TTC549 (cell line): ENCODE measurements at regions not wholly inside any gene's neighbourhood (a gene's known extent, or its start where the extent isn't known, plus 50 kb on each side); places are given as distances from the start of the nearest gene placed in this dataset.

Experiments used
- FAIRE-seq: peaks from 2 replicates; lab custom pipeline; 2012; peaks lifted over from hg19 to GRCh38; lab: Jason Lieb, UNC

GRCh38 chr16:51418258-51418657, 267.2 kb upstream of the SALL1 start:
- FAIRE-seq = no peak

GRCh38 chr16:51416926-51417325, 265.9 kb upstream of the SALL1 start:
- no peak for FAIRE-seq

DNA sequence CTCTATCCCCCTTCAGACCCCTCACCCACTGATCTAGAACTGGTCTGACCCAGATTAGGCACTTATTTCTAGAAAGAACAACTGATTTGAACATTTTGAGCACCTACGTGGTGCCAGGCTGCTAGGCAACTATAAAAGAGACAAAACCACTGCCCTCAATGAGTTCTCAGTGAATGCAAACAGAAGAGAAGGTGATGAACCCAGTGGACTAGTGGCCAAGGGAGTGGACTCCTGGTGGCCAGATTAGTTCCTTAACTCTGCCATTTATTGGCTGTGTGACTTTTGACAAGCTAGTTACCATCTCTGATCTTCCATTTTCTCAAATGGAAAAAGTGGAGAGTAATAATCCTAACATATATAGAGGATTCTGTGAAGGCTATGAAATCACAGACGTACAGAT, 259.1 kb upstream of the SALL1 start:
- no peak for FAIRE-seq

DNA sequence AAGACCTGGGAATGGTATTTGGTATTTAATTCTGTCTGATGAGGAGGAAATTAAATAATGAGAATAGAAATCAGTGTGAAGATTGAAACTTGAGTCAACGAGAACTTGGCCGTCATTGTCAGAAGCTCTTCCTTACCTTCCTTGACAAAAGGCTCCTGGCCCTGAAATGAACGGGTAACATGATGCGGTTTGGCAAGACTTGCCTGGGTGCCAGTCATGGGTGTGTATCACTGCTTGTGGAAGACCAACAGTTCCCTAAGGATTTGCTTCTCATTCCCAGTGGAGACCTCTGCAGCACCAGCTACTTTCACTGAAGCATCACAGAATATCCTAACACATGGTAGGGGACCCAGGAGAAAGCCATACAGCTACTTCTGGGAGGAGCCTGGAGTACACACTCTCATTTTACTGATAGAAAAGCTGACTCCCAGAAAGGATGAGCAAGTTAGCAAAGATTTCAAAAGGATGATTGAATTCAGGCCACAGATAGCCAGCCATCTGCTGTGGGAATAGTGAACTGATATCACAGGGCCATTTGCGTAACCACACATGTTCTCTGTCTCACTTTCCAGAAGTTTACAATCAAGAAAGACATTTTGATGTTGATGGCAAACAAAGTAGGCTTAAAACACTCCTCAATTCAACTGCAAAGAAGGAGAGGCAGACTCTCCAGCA, 258.1 kb upstream of the SALL1 start:
- no peak for FAIRE-seq

DNA sequence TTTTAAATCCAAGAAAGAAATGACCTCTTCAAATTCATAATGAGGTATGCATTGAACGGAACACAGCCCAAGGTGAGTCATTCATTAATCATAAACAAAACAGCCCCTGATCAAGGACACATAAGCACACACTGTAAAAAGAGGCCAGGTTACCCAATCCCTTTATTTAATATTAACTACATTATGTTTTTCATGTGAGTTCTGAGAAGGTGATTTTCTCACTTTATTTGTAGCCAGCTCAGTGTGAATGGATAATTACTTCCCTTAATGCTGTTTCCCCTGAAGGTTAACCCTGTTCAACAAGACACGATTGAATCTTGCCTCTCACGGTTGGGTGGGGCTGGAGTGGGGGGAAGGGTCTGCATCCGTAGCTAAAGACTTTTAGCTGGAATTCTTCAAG, 257.3 kb upstream of the SALL1 start:
- FAIRE-seq = no peak

GRCh38 chr16:51407921-51408320, 256.9 kb upstream of the SALL1 start:
- FAIRE-seq = no peak

DNA sequence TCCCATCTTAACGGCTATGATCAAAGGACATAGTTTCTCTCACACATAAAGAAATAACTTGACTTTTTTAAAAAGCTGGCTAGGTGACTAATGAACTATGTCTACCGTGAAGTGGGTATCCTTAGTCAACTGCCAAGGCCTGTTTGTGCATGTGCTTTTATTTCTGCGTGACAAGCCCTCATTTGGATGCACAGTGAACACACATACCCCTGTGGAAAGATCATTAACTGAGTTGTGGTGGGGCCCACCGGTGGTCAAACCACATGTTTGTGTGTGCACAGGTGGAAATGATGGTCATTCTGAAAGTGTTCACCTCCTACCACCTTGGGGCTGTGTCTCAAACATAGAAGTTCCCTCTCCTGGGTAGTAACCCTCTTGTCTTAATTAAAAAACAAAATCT, 256.1 kb upstream of the SALL1 start:
- no peak for FAIRE-seq

DNA sequence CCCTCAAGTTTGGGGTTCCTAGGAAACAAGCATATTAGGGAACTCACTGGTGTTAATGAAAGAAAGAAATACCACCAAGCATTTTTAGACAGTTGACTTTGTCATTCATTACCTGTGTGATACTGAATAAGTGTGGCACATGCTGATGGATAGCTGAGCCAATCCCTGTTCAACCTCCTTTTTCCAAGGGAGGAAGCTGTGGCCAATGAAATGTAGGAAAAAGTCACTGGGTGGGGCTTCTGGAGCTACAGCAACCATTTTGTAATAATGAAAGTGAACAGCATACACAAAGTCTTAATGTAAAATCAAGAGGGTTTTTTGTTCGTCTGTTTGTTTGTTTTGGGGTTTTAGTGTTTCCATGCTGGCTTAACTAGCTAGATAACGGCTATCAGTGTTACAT, 254.3 kb upstream of the SALL1 start:
- no peak for FAIRE-seq

GRCh38 chr16:51404386-51404785, 253.3 kb upstream of the SALL1 start:
- FAIRE-seq = no peak

- FAIRE-seq = no peak
These were observed 251.7 kb upstream of the SALL1 start for GRCh38 chr16:51402785-51403184.

- FAIRE-seq = no peak
These were observed 251.2 kb upstream of the SALL1 start for GRCh38 chr16:51402298-51402697.

- no peak for FAIRE-seq
These were observed 250.6 kb upstream of the SALL1 start for GRCh38 chr16:51401673-51402072.

DNA sequence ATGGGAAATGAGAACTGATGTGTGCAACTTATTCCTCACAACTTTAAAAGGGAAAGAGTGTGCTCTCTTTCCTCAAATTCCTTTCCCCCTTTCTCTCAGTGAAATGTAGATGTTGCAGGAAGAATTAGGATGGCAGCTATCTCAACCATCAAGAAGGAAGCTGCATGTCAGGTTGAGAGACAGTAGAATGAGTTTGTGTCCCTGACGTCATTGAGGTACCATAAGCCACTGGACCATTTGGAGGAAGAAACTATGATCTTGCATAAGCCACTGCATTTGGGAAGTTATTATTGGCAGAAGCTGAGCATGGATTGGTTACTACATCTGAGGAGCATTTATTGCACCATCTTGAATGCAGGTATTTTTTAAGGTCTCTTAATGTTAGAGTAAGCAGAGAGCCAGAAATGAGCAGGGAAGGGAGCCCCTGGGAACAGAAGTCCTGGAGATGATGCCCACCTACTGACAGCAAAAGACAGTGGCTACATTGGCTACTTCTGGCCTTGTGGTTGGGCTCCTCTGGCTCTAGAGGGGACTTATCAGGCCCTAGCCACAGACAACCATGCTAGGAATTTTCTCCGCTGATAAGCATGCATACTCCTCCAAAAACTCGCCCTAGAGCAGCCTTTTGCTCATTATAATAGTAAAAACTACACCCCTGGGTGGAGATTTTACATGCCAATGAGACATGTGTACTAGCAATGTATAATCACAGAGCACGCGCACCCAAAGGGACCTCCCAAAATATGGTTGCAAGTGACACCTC, 249.0 kb upstream of the SALL1 start:
- FAIRE-seq = no peak

DNA sequence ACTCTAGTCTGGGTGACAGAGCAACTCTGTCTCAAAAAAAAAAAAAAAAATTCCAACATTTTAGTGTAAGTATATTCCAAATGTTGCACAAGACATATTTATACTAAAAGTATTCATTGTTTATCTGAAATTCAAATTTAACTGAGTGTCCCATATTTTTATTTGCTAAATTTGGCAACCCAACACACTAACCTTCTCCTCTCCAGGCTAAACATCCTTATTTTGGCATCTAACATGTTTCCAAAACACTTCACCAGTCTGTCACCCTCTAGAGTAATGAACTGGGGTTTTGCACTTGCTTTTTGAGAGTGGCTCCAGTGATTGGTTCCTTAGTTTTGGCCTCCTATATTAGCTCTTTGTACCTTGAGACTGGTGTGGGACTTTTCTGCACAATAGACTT, 243.4 kb upstream of the SALL1 start:
- no peak for FAIRE-seq

GRCh38 chr16:51393381-51394005, 242.4 kb upstream of the SALL1 start:
- no peak for FAIRE-seq

DNA sequence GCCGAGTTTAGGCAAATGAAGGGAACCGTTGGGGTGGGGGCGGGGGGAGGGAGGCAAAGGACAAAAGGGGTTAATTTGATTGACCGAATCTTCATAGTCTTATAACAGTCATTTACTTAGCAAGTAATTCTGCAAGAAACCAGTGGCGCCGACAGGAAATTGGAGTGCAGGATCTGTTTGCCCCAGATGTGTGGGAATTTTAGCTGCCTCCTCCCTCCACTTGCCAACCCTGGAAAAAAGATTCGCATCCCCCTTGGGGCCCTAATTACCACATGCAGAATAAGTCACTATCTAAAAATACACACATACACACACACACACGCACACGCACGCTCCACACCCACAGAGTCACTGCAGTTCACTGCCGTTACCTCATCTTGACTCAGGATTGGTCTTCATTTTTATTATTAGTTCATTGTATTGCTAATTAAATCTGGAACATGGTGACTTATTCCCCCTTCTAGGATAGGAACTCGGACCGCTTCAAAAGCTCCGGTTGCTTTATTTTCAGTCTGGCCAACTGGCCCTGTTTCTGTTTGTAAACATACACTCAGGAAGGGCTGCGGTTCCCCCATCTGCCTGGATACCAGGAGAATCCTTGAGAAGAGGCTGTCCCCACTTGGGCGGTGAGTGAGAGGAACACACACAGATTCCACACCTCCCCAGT, 241.6 kb upstream of the SALL1 start:
- no peak for FAIRE-seq

- FAIRE-seq = no peak
These were observed 240.9 kb upstream of the SALL1 start for GRCh38 chr16:51391798-51392511.

DNA sequence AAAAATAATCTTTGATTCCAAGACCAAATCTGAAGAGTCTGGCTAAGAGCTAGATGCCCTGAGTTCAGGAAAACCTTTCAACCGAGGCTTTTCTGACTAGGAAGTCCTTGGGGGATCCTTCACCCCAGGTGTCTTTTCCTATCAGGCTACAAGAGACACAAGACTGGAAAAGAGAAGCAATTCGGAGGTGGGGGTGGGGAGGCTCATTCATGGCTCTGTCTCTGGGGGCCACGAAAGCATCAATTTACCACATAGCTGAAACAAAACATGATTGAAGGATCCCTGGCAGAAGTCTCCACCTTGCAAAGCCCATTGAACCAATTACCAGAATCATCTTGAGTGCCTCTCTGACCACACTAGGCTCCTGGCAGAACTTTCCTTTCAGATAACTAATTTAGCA, 239.8 kb upstream of the SALL1 start:
- no peak for FAIRE-seq

DNA sequence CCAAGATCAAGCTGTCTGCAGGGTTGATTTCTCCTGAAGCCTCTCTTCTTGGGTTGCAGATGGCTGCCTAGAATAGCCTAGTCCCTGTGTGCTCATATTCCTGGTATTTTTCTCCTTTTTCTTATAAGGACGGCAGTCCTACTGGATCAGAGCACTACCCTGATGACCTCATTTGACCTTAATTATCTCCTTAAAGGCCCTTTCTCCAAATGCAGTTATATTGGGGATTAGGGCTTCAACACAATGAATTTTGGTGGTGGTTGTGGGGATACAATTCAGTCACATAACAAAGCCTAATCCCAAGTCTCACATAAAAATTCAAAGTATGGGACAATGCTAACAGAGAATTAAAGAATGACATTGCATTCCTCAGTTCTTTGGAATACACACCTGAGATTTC, 238.8 kb upstream of the SALL1 start:
- FAIRE-seq = no peak

GRCh38 chr16:51388516-51388951, 237.5 kb upstream of the SALL1 start:
- no peak for FAIRE-seq

DNA sequence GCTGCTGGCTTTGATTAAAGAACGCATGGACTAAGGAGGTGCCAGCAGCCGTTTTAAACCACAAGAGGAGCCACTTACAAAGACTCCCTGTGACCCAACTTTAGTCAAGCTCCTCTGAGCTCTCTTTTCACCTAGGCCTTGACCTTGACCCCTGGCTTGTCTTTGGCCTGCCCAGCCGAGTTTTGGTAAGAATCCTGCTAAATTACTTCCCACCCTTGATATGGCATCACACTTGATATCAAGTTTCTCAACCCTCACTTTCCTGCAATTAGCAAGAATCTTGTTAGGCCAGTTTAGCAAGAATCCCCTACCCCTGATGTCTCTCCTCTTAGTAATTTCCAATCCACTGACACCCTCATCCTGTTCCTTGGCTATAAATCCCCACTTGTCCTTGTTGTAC, 232.8 kb upstream of the SALL1 start:
- FAIRE-seq = no peak

GRCh38 chr16:51382940-51383339, 231.9 kb upstream of the SALL1 start:
- FAIRE-seq = no peak
